ENCODE measurements at regions not wholly inside any gene's neighbourhood (a gene's known extent, or its start where the extent isn't known, plus 50 kb on each side); places are given as distances from the start of the nearest gene placed in this dataset.

- no peak for DNase-seq
Measured at GRCh38 chr2:226426292-226426736, 373.3 kb downstream of the IRS1 start.

GRCh38 chr2:226424971-226425370 lies 374.6 kb downstream of the IRS1 start:
- no peak for DNase-seq

- DNase-seq: no peak
Measured at GRCh38 chr2:226423498-226423960, 376.1 kb downstream of the IRS1 start.

- no peak for DNase-seq
Measured at GRCh38 chr2:226420646-226421045, 379.0 kb downstream of the IRS1 start.

GRCh38 chr2:226418521-226418920 lies 381.1 kb downstream of the IRS1 start:
- DNase-seq: no peak

- no peak for DNase-seq
Measured at GRCh38 chr2:226414335-226414734, 385.3 kb downstream of the IRS1 start.

GRCh38 chr2:226413498-226414130 lies 386.0 kb downstream of the IRS1 start:
- DNase-seq: no peak

- no peak for DNase-seq
Measured at GRCh38 chr2:226411727-226412360, 387.8 kb downstream of the IRS1 start.

- no peak for DNase-seq
Measured at GRCh38 chr2:226411205-226411604, 388.4 kb downstream of the IRS1 start.

- DNase-seq: no peak
Measured at GRCh38 chr2:226410247-226410835, 389.3 kb downstream of the IRS1 start.

- no peak for DNase-seq
Measured at GRCh38 chr2:226409134-226409533, 390.5 kb downstream of the IRS1 start.

- DNase-seq: no peak
Measured at GRCh38 chr2:226408141-226408540, 391.5 kb downstream of the IRS1 start.

GRCh38 chr2:226407135-226407534 lies 392.5 kb downstream of the IRS1 start:
- DNase-seq: no peak

GRCh38 chr2:226405465-226405864 lies 394.2 kb downstream of the IRS1 start:
- no peak for DNase-seq

- DNase-seq: no peak
Measured at GRCh38 chr2:226403369-226403768, 396.3 kb downstream of the IRS1 start.

GRCh38 chr2:226399006-226399405 lies 400.6 kb downstream of the IRS1 start:
- no peak for DNase-seq

- DNase-seq: no peak
Measured at GRCh38 chr2:226398580-226398979, 401.0 kb downstream of the IRS1 start.

GRCh38 chr2:226396541-226396940 lies 403.1 kb downstream of the IRS1 start:
- DNase-seq: no peak

GRCh38 chr2:226387499-226387942 lies 412.1 kb downstream of the IRS1 start:
- DNase-seq: no peak

GRCh38 chr2:226383461-226383860 lies 416.2 kb downstream of the IRS1 start:
- DNase-seq: no peak

GRCh38 chr2:226380679-226381078 lies 418.9 kb downstream of the IRS1 start:
- DNase-seq: no peak

- no peak for DNase-seq
Measured at GRCh38 chr2:226378753-226379705, 420.6 kb downstream of the IRS1 start.

Measured in NCI-H1105 (cell line).